DMS 273 (cell line): ENCODE measurements at regions not wholly inside any gene's neighbourhood (a gene's known extent, or its start where the extent isn't known, plus 50 kb on each side); places are given as distances from the start of the nearest gene placed in this dataset.

ENCODE experiments used
- DNase-seq: peaks from one replicate; lab custom pipeline; 2025; ENCODE audit not compliant: unreplicated experiment; lab: John Stamatoyannopoulos, UW

DNA sequence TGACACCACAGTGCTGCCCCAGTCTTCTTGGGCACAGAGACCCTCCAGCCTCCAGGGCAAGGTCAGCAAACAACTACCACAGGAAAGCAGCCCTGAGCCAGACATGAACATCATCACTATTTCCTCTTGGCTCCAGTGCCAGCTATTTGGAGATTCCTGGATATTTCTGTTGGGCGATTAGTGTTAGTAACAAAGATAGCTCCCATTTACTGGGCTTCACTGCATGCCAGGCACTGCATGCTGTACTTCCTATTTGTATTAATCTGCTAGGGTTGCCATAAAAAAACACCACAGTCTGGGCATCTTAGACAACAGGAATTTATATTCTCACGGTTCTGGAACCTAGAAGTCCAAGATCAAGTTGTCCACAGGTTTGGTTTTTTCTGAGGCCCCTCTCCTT, 255.1 kb upstream of the STT3B start:
- no peak for DNase-seq

DNA sequence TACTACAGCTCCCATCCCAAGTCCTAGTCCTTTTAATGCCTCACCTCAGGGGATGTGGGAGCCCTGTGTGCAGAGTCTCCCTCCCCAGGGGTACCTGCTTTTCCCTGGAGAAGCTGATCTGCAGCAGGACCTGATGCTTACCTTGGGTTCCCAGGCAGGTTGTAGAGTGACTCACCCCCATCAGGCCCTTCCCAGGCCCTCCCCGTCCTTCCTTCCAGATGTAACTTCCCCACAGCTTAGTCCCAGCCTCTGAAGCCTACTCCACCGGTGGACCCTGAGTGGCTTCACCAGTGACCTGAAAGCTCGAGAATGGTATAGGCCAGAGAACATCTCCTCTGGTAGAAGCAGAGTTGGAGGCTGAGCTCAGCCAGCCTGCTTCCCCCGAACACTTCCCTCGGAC, 254.2 kb upstream of the STT3B start:
- no peak for DNase-seq

DNA sequence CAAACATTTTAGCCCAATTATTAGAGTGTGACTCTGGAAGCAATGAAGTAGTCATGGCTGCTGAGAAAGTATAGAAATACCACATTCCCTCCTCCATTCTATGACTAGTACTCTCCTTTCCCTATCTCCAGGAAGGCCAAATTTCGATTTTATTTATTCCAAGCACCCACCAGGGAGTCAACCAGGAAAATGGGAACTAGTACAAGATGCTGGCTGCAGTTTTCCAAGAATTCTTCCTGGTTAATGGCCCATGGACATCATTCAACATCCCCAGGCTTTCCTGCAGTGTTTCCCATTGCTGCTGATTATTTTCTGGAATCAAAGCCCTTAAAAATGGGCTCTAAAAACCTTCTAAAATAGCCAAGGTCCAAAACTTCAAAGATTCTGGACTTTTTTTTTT, 247.9 kb upstream of the STT3B start:
- DNase-seq: no peak

DNA sequence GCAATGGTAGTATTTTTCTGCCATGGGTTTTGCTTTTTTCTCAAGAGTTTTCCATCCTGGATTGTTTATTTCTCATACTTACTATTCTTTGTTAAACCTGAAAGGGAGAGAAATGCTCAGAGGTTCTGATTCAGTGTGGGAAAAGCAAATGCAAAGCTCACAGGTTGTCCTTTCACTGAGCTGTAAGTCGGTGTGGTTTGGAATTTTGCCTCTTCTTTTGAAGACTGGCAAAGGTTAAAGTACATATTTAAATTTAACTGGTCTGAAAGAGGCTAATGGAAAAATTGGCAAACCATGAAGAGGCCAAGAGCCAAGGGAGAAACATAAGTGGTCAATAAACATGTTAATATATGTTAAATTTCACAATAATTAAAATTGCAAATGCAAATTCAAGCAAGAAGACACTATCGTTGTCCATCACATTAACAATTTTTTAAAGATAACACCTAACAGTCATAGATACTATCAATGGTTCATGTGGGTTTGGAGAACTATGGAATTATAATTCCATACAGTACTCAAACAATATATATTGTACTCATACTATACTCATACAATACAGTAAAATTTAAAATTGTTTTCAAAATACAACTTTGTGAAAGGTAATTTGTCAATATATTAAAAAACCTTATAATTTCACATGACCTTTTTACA, 246.8 kb upstream of the STT3B start:
- no peak for DNase-seq

DNA sequence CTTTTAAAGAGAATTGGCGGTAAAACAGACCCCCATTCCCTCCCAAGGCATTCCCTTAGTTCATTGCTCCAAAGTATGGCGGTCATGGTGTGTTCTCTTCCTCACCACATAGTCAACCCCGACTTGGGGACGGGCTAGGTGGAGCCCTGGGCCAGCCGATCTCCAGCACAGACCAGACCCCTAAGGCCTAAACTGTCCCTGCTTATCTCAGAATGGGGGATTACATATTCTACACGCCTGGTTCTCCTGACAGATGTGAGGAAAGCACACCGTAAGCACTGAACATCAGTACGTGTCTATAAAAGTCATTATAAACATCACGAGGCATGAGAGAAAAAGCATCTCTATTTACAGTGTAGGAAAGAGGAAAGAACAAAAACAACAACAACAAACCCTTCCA, 244.5 kb upstream of the STT3B start:
- no peak for DNase-seq

DNA sequence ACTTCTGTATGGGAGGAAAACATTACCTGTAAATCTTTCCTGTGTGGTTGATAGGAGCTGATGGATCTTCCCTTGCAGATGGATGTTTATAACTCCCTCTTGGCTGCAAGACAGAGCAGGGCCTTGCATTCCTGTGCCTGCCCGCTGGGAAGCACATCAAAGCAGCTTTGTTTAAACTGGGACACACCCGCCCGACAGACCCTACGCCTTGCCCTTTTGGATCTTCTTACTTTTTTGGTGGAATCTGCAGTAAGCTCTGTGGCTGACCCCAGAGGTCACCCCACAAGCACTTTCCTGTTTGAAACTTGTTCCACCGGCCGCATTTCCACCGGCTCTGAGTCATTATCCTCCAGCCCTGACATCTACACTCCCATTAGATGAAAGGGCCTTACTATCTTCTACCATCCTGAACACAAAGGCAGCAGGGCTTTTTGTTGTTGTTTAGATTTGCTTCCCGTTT, 244.1 kb upstream of the STT3B start:
- DNase-seq: no peak

DNA sequence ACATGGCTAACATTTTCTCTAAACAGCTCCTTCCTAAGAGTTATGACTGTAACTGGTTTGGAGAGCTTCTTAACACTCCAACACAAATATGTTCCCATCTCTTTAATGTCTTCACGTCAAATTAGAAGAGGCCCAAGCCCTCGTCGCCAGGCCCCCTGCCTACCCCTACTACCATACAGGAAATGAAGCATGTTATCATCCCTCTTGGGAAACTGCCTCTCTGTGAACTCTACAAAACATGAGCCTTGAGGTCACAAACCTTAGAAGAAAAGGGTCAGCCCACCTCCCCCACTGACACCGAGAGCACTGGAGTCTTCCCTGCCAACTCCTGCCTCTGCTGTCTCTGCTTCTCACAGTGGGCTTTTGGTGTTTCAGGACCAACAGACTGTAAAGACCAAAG, 243.1 kb upstream of the STT3B start:
- DNase-seq: no peak

DNA sequence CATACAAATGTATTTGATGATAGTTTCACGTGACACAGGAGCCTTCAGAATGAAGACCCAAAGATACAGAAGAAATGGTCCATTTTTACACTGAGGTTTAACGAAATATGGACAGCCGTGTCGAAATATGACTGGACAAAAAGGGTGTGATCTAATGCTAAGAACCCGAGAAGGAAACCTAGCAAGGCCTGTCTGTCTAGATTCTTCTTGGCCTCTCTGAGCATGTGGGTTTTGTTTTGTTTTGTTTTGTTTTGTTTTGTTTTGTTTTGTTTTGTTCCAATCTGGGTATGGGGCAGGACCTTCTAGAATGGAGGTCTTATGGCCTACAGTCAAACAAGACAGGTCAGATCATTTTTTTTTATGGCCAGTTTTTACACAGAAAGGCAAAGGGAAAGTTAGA, 242.7 kb upstream of the STT3B start:
- no peak for DNase-seq

DNA sequence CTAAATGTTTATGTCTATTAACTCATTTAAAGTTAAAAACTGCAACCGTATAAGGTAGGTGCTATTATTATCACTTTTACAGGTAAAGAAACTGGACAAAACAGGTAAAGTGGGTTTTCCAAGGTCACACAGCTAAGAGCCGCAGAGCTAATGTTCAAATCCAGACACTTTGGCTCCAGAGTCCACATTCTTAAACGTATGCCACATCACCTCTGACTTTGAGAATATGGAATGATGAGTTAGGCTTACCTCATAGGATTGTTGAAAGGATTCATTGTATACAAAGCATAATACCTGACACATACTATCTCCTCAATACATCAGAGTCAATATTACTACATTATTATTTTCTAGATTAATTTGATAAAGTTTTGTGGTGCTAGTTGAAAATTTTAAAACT, 240.9 kb upstream of the STT3B start:
- DNase-seq: no peak

DNA sequence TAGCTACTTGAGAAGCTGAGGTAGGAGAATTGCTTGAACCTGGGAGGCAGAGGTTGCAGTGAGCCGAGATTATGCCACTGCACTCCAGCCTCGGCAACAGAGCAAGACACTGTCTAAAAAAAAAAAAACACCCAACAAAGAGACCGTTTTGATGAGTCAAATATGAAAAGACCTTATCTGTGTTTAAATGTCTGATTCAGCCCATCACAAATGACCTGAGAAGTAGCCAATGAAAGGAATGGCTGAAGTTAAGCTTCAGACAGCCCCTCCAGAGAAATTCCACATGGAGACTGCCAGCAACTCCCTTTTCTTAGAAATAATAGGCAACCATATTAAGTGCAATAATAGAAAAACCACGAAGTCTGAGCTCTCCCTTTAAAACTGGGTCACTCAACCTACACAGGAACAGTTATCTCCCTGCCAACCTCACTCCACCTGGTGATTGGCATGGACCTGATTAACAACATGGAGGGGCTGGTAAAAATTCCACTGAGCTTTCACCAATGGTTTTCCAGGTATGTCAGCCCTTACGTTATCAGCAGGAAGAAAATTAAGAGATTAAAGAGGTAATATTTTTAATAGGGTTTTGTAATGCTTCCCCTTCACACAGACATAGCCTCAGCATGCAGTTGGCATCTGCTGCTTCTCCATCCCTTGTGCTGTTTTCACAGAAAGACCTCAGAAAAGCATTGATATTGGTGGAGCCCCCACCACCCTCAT, 238.1 kb upstream of the STT3B start:
- DNase-seq: no peak

DNA sequence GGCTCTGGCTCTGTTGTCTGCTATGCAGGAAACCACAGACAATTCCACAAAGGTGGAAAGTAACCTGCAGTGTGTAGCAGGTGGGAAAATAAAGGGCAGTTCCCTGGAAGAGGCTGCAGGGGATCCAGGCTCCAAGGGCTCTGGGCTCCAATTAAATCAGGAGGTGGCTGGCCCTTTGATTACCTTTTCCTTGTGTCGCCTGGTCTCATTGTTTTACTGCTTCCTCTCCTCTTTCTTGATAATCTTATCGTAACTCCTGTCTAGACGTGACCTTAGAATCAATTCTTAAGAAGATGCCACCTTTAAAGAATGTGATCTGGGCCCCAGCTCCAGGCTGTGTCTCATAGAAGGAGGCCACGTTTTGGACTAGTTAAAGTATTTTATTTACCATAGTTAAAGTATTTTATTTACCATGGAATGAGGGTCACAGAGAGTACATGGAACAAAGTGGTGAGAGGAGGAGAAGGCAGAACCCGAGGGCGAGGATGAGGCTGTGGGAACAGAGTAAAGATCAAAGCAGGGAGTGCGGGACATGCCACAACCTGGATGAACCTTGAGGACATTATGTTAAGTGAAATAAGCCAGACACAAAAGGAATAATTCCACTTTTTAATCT, 237.5 kb upstream of the STT3B start:
- DNase-seq: no peak

DNA sequence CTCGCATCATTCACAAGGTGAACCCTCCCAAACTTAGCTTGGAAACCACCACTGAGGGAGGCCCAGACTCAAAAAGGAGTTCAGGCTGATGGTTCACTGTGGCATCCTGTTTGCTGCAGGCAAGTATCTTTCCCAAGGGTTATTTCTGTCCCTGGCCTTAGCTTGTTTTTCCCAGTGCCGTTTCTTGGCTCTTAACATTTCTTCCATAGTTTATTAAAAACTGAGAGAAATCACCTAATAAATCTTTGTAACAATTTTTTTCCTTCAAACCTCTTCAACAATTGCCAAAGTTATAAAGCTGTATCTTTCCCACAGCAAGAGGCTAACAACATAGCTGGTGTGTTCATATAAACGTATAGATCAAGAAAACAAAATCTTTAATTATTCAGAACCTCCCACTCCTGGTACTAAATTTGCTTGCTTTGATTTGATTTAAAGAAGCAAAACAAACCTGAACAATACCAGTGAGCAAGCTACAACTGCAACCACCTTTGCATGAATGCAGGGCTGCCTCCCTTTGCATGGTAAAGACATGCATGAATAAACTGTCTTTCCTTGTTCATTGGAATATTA, 234.9 kb upstream of the STT3B start:
- DNase-seq: no peak

DNA sequence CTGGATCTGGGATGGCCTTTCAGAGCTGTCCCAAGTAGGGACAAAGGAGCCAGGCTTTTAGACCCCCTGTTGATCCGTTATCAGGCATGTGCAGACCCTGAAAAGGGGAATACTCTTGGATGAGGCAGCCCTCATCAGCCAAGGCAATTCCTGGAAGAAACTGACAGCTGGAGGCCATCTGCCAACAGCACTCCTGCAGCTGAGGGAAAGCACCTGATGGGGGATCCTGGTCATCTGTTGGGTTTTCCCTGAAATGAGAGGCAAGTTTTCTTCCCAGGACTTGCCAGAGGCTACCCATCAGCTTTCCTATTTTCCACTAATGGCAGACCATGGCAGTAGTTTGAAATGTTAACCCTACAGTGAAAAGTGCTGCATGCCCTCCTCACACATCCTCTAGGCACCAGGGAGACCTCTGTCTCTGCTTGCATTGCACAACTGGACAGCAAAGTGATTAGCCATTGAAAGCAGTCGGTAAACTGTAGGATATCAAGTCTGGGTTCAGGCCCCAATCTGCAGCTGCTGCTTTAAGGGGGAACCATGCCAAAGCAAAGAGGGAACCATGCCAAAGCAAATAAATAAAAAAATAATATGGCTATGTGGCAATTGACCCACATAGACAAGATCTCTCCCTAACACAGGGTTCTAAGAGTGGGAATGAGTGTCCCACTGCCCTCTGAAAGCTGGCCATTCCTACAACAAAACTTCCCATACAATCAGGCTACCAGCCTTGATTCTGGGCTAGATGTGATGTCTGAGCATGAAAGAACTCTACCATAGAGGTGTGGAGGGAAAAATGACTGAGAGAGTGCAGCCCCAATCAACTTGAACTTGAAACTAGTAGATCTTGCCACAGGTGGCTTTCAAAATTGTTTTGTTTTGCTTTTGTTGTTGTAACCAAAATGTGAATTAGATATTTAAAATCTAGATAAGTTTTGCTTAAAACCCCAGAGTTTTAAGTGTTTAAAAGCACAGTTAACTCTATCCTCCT, 232.0 kb upstream of the STT3B start:
- peak; percentile 58 for DNase-seq

DNA sequence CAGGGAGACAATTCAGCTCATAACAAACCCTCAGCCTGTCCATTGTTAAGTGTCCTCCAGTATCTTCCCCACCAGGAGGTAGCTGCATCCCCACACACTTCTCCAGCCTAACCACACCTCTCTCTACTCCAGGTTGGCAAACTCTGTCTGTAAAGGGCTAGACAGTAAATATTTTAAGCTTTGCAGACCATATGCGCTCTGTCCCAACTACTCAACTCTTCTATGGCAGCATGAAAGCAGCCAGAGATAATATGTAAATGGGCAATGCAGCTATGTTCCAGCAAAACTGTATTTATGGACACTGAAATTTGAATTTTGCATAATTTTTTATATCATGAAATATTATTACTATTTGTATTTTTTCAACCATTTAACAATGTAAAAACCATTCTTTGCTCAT, 230.4 kb upstream of the STT3B start:
- no peak for DNase-seq

DNA sequence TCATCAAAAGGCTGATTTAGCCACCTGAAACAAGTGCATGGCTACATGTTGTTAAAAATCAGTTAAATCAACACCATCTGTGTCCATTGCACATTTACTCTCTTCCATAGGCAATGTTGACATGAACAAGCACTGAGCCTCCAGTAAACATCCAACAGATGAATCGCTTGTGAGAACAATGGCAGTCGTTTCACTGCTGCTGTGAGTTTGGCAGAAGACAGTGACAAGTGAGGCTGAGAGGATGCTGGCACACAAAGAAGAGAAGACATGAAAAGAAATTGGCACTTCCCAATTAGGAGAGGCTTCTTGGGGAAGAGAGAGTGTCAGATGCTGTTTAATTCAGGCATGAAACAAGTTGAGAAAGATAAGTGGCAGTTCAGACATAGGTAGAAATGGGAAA, 227.4 kb upstream of the STT3B start:
- DNase-seq: no peak

DNA sequence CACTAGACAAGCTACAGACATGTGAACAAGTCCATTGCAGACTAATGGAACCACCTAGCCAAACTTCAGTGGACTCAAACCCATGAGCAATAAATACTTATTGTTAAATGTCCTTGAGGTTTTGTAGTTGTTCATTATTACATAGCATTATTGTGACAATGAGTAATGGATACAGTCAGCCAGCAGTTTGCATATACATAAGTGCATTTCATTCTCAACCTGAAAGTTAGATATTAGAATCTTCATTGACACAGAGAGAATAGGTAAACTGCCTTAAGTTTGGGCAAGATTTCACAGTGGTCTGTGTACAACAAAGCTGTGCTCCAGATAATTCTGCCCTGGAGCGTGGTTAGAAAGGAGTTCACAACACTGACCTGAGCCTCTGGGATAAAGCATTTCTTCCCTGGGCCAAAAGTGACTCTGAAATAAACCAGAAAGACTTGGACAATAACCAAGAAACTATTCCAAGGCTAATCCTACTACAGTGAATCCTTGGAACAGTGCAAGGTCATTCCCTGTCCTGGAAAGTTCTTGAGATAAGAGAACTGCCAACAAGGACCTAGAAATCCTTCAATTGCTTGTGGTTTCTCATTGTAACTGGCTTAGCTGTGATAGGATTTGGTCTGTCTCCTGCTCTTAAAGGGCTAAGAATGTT, 225.5 kb upstream of the STT3B start:
- no peak for DNase-seq

DNA sequence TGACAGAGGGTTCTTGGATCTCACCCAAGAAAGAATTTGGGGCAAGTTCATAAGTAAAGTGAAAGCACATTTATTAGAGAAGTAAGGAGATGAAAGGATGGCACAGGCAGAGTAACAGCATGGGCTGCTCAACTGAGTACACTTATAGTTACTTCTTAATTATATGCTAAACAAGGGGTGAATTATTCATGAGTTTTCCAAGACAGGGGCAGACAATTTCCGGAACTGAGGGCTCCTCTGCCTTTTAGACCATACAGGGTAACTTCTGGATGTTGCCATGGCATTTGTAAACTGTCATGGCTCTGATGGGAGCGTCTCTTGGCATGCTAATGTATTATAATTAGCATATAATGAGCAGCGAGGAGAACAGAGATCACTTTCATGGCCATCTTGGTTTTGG, 221.2 kb upstream of the STT3B start:
- DNase-seq: no peak

DNA sequence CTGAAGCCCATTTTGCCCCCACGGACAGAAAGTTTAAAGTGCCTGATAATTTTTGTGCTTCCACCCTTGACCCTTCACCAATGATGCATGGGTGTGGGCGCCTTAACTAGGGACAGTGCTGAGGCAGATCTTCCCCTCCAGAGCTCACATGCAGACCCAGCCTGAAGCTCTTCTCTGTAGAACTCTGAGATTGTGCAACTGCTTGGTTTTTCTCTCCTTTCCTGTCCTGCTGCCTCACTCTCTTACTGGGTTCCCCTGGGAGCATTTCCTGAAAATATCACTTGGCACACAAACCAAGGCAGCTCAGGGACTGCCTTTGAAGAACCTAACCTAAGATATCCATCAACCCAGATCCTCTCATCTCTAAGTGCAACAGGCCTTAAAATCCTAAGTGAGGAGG, 220.3 kb upstream of the STT3B start:
- no peak for DNase-seq

DNA sequence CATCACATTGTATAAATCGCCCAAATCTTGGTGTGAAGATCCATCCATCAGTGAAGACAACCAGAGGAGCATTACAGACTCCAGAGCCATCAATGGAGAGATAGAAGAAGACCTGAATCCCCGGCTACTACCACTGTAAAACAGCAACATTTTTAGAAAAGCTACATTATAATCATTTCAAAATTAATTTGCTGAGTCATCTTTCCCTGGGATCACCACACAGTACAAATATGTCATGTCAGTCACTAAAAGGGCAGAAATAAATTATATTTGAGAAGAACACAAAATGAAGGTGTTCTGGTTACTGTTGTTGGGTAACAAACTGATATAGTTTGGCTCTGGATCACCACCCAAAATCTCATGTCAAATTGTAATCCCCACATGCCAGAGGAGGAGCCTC, 218.5 kb upstream of the STT3B start:
- DNase-seq: no peak

DNA sequence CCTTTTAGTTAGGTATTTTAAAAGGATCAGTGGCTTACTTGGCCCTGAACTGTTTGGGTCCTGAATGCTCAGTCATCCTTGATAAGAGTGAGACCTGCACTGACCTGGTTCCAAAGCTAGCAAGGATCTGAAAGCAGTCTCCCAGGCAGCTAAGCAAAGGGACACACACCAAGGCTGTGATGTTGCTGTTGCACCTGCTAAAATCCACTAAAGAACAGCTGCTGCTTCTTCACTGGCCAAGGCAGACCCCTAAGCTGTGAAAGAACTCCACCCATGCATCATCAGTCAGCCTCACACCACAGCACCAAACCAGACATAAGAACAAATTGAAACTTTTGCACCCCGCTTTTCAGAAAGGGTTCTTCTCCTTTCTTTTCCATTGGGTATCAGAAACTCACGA, 213.4 kb upstream of the STT3B start:
- DNase-seq: no peak

DNA sequence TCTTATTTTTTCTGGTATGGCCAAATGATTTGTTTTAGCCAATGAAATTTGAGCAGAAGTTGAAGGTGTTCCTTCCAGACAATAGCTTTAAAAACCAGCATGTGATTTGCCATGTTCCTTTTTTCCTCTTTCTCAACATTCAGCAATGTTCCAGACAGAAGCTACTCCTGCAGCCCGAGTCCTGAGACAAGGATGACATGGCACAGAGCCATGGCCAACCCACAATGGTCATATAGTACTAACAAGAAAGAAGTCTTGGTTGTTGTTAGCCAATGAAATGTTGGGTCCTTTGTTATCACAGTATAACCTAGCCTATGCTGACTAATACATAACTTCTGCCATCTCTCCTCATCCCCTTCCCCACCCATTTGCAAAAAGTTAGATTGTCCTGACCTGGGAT, 211.1 kb upstream of the STT3B start:
- no peak for DNase-seq
